ENCODE measurements at regions not wholly inside any gene's neighbourhood (a gene's known extent, or its start where the extent isn't known, plus 50 kb on each side); places are given as distances from the start of the nearest gene placed in this dataset.

DNA sequence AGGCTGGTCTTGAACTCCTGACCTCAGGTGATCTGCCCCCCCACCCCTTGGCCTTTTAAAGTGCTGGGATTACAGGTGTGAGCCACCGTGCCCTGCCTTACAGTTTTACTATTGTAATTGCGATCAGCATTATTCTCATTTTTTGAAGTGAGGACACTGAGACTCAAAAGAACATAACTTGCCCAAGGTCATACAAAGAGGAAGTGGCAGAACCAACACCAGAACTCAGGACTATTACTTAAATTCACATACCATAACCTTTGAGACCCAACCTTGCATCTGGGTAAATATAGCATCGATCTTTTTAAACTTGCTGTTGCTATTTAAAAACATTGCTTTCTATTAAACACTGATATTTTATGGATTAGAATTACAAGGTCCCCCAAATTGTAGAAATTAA is 54.2 kb downstream of the FOXI1 start:
- ATAC-seq (ENCODE audit: low read depth in 2 of 2) (no peak), DNase-seq (no peak)
- Mint-ChIP-seq H3K27me3 (peaks cover 0 to 2% (median 0%) of the 10 kb centered on the region in 3 donors), H3K4me1 (no peaks in the 10 kb centered on the region), H3K36me3 (no peaks in the 10 kb centered on the region), H3K27ac (no peak overlapping the region), H3K4me3 (no peak overlapping the region), H3K9me3 (no peaks in the 10 kb centered on the region)

DNA sequence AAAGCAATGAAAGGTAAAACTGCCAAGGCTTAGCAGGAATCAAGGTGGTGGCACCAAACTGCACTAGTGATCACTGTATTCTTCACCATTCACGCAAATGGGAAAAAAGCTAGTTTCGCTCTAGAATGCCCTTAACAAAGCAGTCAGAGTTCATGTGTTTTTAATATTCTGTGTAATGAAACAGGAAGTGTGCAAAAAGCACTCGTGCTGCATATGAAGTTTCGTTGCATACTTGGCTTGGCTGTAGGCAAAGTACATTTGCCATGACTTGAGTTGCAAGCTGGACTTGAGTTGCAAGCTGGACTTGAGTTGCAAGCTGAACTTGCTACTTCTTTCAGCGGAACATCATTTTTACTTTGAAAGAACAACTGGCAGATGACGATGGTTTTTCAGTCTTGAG is 55.4 kb downstream of the FOXI1 start:
- Mint-ChIP-seq H3K36me3 (no peaks in the 10 kb centered on the region), H3K4me3 (no peak overlapping the region), H3K4me1 (no peaks in the 10 kb centered on the region), H3K27me3 (peaks cover 3 to 6% (median 6%) of the 10 kb centered on the region in 3 donors), H3K9me3 (peaks cover 0 to 4% (median 0%) of the 10 kb centered on the region in 7 donors), H3K27ac (no peak overlapping the region)
- DNase-seq: no peak
- no peak for ATAC-seq (ENCODE audit: low read depth in 2 of 2)

DNA sequence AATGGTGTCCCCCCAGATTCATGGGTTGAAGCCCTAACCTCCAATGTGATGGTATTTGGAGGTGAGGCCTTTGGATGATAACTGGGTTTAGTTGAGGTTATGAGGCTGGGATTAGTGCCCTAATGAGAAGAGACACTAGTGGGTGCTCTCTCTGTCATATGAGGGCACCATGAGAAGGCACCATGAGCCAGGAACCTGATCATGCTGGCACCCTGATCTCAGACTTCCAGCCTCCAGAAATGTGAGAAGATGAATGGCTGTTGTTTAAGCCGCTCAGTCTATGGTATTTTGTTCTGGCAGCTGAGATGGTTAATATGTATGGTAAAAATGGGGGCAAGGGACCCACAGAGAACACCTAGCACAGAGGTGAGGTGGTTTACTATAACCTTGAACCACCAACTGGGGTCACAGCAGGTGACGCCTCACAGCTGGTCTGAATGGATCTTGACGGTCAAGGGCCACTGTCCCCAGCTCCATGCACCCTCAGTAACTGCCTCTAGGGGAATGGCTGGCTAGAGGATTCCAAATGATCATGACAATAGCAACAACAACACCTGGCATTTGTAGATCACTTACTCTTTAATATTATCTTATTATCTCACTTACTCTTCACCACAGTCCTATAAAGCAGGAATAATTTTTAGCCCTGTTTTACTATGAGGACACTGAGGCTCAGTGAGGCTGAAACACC is 57.1 kb downstream of the FOXI1 start:
- DNase-seq (no peak), ATAC-seq (ENCODE audit: low read depth in 2 of 2) (no peak)
- H3K4me3 Mint-ChIP-seq: no peak overlapping the region
- peaks cover 3 to 6% (median 6%) of the 10 kb centered on the region in 3 donors for H3K27me3 Mint-ChIP-seq
- H3K36me3 Mint-ChIP-seq: no peaks in the 10 kb centered on the region
- H3K27ac Mint-ChIP-seq: no peak overlapping the region
- peaks cover 0 to 4% (median 0%) of the 10 kb centered on the region in 7 donors for H3K9me3 Mint-ChIP-seq
- H3K4me1 Mint-ChIP-seq: no peaks in the 10 kb centered on the region

DNA sequence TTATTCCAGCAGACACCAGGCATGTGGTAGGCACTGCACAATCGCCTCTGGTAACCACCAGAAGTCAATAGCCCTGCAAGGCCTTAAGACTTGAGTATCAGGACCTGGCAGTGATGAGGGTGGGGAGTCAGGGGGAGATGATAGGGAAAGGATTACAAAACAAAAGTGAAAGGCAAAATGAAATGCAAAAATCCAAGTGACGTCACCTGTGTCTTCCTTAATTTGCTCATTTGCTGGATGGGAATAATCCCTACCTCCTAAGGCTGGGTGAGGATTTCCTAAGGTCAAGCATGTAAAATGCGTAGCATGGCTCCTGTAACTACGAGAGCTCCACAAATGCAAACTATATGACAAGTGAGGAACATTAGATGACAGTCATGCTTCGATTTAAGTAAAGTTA is 58.4 kb downstream of the FOXI1 start:
- peaks cover 0 to 4% (median 0%) of the 10 kb centered on the region in 7 donors for H3K9me3 Mint-ChIP-seq
- H3K4me3 Mint-ChIP-seq: no peak overlapping the region
- no peak for ATAC-seq (ENCODE audit: low read depth in 2 of 2)
- H3K27me3 Mint-ChIP-seq: peaks cover 3 to 6% (median 6%) of the 10 kb centered on the region in 3 donors
- no peaks in the 10 kb centered on the region for H3K36me3 Mint-ChIP-seq
- H3K4me1 Mint-ChIP-seq: peaks cover 0 to 4% (median 0%) of the 10 kb centered on the region in 3 donors
- DNase-seq: no peak
- no peak overlapping the region for H3K27ac Mint-ChIP-seq

DNA sequence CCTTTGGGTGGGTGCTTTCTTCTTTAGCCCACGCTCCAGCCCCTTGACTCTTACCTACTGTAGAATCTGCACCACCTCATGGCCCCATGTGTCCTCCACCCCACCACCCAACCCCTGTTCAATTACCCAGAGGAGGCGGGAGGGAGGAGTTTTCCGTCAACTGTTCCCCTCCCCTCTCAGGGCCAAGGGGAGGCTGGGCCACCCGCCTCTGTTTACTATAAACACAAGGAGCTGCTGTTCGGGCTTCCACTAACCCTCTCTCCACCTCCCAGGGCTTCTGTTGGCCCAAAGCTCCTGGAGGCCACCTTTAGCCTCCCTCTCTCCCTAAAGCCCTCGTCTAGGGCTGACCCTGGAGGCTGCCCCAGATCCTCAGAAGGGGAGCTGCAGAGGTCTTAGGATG is 59.2 kb downstream of the FOXI1 start:
- H3K27ac Mint-ChIP-seq: peak overlapping the region in 2 of 6 donors; percentile 57 to 74
- DNase-seq (no peak), ATAC-seq (ENCODE audit: low read depth in 2 of 2) (no peak)
- H3K27me3 Mint-ChIP-seq: peaks cover 3 to 6% (median 6%) of the 10 kb centered on the region in 3 donors
- H3K4me3 Mint-ChIP-seq: no peak overlapping the region
- H3K4me1 Mint-ChIP-seq: peaks cover 0 to 4% (median 0%) of the 10 kb centered on the region in 3 donors
- peaks cover 0 to 4% (median 0%) of the 10 kb centered on the region in 7 donors for H3K9me3 Mint-ChIP-seq
- no peaks in the 10 kb centered on the region for H3K36me3 Mint-ChIP-seq

DNA sequence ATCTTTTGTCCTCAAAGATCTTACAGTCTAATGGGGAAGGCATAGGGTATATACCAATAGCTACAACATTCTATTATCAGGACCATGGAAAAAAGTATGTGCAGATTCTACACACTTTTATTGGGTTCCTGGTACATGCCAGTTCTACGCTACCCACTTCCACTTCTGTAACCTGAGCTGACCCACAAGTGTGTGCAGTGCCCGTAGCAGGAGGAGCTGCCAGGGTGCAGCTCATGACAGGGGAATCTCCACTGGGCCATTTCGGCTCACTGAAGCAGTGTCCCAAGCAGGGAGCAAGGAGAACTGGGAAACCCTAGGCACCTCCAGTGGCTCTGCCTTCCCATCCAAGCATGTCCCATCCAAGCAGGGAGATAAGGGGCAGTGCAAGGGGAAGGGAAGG is 60.4 kb downstream of the FOXI1 start:
- Mint-ChIP-seq H3K4me1 (peaks cover 0 to 4% (median 0%) of the 10 kb centered on the region in 3 donors), H3K9me3 (peaks cover 0 to 4% (median 0%) of the 10 kb centered on the region in 7 donors), H3K27ac (peak overlapping the region in 1 of 6 donors; percentile 10), H3K27me3 (peaks cover 3 to 14% (median 6%) of the 10 kb centered on the region in 3 donors), H3K36me3 (no peaks in the 10 kb centered on the region), H3K4me3 (no peak overlapping the region)
- no peak for DNase-seq
- no peak for ATAC-seq (ENCODE audit: low read depth in 2 of 2)

DNA sequence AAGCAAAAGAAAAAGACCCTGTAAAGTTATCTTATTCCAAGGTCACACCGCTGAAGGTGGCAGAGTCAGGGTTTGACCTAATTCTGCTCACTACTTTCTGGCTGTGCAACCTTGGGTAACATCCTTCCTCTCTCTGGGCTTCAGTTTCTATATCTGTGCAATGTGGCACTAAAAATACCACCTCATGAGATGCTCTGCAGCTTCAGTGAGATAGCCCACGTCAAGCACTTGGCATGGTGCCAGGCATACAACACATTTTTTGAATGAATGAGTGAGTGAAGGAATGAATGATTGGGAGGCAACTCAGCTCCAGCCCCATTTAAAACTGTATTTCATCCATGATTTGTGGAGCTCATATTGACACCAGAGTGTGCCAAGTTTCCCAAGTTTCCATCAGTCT is 62.3 kb downstream of the FOXI1 start:
- Mint-ChIP-seq H3K36me3 (no peaks in the 10 kb centered on the region), H3K4me1 (peaks cover 0 to 4% (median 0%) of the 10 kb centered on the region in 3 donors), H3K9me3 (peaks cover 0 to 4% (median 0%) of the 10 kb centered on the region in 7 donors), H3K27me3 (peaks cover 3 to 16% (median 6%) of the 10 kb centered on the region in 3 donors), H3K4me3 (no peak overlapping the region), H3K27ac (no peak overlapping the region)
- ATAC-seq (ENCODE audit: low read depth in 2 of 2) (no peak), DNase-seq (no peak)

DNA sequence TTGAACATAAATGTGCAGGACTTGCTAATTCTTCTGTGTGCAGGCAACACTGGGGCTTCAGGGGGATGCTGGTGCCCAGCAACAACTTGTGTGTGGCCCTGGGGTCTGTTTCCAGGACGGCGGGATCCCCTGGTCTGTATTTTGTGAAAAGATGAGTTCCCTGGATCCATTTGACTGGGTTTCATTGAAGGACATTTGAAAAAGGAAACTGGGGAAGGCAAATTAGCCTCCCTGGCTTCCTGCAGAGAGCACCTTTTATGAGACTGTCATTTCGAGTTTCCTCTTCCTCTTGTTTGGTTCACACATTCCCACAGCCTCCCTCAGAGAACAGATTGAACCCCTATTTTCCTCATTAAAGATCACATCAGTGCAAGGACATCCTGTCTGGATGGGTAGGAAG is 63.1 kb downstream of the FOXI1 start:
- ATAC-seq (ENCODE audit: low read depth in 2 of 2): no peak
- H3K27me3 Mint-ChIP-seq: peaks cover 3 to 16% (median 6%) of the 10 kb centered on the region in 3 donors

DNA sequence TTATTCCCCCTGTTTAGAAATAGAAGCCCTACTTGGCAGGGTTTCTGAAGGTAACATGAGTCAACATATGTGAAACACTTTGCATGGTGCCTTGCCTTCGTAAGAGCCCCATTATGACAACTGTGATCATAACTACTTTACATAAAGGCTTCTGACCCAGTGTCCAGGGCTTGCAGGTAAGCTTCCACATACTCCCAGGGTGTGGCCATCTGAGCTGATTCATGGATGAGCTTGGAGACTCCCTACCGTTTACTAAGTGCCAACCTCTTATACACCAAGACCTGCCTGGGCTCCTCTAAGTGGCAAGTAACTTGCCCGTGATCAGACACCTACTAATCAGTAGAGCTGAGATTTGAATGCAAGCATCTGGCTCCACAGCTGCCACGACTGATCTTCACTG is 62.8 kb upstream of the C5orf58 start:
- Mint-ChIP-seq H3K27ac (no peak overlapping the region), H3K9me3 (peaks cover 0 to 4% (median 0%) of the 10 kb centered on the region in 7 donors), H3K4me3 (no peak overlapping the region), H3K36me3 (no peaks in the 10 kb centered on the region), H3K27me3 (peaks cover 3 to 16% (median 6%) of the 10 kb centered on the region in 3 donors), H3K4me1 (peaks cover 0 to 4% (median 0%) of the 10 kb centered on the region in 3 donors)
- DNase-seq (no peak), ATAC-seq (ENCODE audit: low read depth in 2 of 2) (no peak)

More for the DNA sequence above, 63.1 kb downstream of the FOXI1 start:
- Mint-ChIP-seq H3K4me1 (peaks cover 0 to 4% (median 0%) of the 10 kb centered on the region in 3 donors), H3K27ac (no peak overlapping the region), H3K4me3 (no peak overlapping the region), H3K36me3 (no peaks in the 10 kb centered on the region), H3K9me3 (peaks cover 0 to 4% (median 0%) of the 10 kb centered on the region in 7 donors)
- DNase-seq: no peak

DNA sequence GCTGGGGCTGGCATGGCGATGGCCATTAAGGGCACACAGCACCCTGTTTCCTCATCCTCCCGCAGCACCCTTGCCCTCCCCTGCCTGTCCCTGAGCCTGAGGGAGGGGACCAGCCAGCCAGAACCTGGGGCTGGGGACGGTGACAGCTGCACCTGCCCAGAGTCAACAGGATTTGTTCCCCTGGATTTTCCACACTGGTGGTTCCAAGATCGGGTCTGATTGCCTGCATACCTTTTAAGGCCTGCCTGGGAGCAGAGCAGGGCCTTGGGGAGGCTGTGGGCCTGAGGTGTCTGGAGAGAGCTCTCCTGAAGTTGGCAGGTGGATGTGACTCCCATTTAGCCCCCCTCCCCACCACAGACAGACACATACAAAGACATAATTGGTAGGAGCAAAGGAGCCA is 61.0 kb upstream of the C5orf58 start:
- no peak overlapping the region for H3K4me3 Mint-ChIP-seq
- no peak overlapping the region for H3K27ac Mint-ChIP-seq
- H3K27me3 Mint-ChIP-seq: peaks cover 0 to 10% (median 3%) of the 10 kb centered on the region in 3 donors
- ATAC-seq (ENCODE audit: low read depth in 2 of 2) (no peak), DNase-seq (no peak)
- no peaks in the 10 kb centered on the region for H3K36me3 Mint-ChIP-seq
- H3K9me3 Mint-ChIP-seq: no peaks in the 10 kb centered on the region
- peaks cover 0 to 4% (median 0%) of the 10 kb centered on the region in 3 donors for H3K4me1 Mint-ChIP-seq

DNA sequence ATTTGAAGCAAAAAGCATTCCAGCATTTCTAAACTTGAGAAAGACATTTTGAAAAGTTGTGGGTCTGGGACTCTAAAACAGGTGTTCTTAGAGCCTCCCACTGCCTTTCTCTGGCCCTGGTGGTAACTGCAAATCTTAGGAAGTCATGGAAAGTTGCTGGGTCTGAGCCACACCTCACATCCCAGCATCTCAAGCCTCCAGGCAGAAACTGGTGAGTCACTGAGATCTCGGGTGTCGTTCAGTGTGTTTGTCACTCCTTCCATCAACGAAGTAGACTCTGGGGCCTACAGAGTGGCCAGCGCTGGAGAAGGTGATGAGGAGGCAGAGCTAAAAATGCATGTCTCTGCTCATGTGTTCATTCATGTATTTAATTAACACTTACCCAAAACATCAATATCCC is 59.6 kb upstream of the C5orf58 start:
- H3K27ac Mint-ChIP-seq: no peak overlapping the region
- H3K4me3 Mint-ChIP-seq: no peak overlapping the region
- H3K9me3 Mint-ChIP-seq: no peaks in the 10 kb centered on the region
- no peaks in the 10 kb centered on the region for H3K36me3 Mint-ChIP-seq
- ATAC-seq (ENCODE audit: low read depth in 2 of 2) (no peak), DNase-seq (no peak)
- H3K4me1 Mint-ChIP-seq: peaks cover 0 to 4% (median 0%) of the 10 kb centered on the region in 3 donors
- peaks cover 0 to 10% (median 3%) of the 10 kb centered on the region in 3 donors for H3K27me3 Mint-ChIP-seq

DNA sequence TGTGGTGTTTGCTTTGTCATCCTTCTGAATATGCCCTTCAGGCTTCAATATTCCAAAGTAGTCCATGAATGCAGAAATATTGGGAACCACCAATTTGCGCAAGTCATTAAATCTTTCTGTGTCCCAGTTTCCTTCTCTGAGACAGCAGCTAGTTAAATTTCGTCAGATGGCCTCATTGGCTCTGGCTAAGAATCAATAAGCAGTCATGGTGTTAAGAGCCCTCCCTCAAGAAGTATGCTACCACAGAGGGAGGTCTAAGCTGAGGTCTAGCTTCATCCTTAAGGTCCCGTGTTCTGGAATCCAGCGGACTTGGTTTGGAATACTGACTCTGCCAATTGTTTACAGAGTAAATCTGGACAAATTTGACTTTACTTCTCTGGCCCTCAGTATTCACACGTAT is 59.1 kb upstream of the C5orf58 start:
- ATAC-seq (ENCODE audit: low read depth in 2 of 2) (no peak), DNase-seq (no peak)
- H3K27ac Mint-ChIP-seq: no peak overlapping the region
- peaks cover 0 to 10% (median 3%) of the 10 kb centered on the region in 3 donors for H3K27me3 Mint-ChIP-seq
- H3K4me3 Mint-ChIP-seq: no peak overlapping the region
- no peaks in the 10 kb centered on the region for H3K9me3 Mint-ChIP-seq
- H3K36me3 Mint-ChIP-seq: no peaks in the 10 kb centered on the region
- peaks cover 0 to 2% (median 0%) of the 10 kb centered on the region in 3 donors for H3K4me1 Mint-ChIP-seq

DNA sequence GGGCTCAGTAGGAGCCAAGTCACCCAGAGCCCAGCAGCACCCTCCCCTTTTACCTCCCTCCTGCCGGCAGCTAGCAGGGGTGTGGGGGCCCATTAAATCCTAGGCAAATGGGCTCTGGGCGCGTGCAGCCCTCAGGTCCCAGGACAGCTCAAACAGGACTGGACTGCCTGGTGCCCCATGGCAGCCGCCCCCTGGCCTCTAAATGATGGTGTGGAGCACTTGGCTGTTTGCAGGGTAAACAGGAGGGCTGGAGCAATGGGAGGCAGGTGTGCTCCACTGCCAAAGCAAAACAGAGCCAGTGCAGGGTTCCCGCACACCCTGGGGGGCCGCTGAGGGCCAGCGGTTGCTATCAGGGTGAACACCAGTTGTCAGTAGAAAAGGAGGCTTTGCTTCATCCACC is 55.9 kb upstream of the C5orf58 start:
- Mint-ChIP-seq H3K27ac (no peak overlapping the region), H3K27me3 (peaks cover 5 to 9% (median 7%) of the 10 kb centered on the region in 3 donors), H3K4me3 (no peak overlapping the region), H3K4me1 (no peaks in the 10 kb centered on the region), H3K9me3 (no peaks in the 10 kb centered on the region), H3K36me3 (no peaks in the 10 kb centered on the region)
- no peak for ATAC-seq (ENCODE audit: low read depth in 2 of 2)
- DNase-seq: no peak

DNA sequence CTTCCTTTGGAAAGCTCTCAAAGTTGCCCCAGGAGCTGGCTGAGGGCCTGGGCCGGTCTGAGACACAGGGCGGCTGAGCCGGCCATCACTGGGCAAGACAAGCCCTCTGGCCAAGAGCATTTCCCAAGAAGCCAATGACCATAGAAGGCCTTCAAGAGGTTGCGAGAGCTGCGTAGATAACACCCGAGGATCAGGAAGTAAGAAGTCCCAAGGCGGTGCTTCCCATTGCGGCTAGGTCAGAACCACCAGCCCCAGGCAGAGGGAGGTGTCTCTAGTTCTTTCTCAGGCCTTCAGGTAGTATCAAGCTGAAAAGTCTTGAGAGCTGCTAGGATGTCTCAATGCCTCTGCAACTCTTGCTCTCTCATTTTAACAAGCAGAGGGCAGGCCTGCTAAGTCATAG is 54.0 kb upstream of the C5orf58 start:
- no peaks in the 10 kb centered on the region for H3K4me1 Mint-ChIP-seq
- no peak overlapping the region for H3K4me3 Mint-ChIP-seq
- DNase-seq (no peak), ATAC-seq (ENCODE audit: low read depth in 2 of 2) (no peak)
- H3K27me3 Mint-ChIP-seq: peaks cover 5 to 14% (median 7%) of the 10 kb centered on the region in 3 donors
- no peaks in the 10 kb centered on the region for H3K36me3 Mint-ChIP-seq
- H3K27ac Mint-ChIP-seq: peak overlapping the region in 1 of 6 donors; percentile 14
- H3K9me3 Mint-ChIP-seq: no peaks in the 10 kb centered on the region

Measured in naive B cell (primary cell).